H9 (cell line): ENCODE measurements at regions not wholly inside any gene's neighbourhood (a gene's known extent, or its start where the extent isn't known, plus 50 kb on each side); places are given as distances from the start of the nearest gene placed in this dataset.
A peak's percentile ranks its signal among the peaks of the same experiment; 100 is the strongest.

Experiments
- DNase-seq: peaks from one replicate; pipeline ENCODE4 v3.0.0-alpha.2; 2017
- H2AFZ ChIP-seq: one replicate; pipeline ENCODE4 v1.6.1; 2013; ENCODE audit warnings: mild to moderate bottlenecking, low read length, control low read depth, moderate library complexity
- H2AK5ac ChIP-seq: 2 replicates; pipeline ENCODE4 v1.6.1; 2013; ENCODE audit warnings: low read length, control low read depth, mixed read lengths; ENCODE audit not compliant: insufficient read length
- H2BK120ac ChIP-seq: one replicate; pipeline ENCODE4 v1.6.1; 2013; ENCODE audit warnings: low read depth, mild to moderate bottlenecking, low read length, control low read depth, inconsistent platforms; ENCODE audit not compliant: poor library complexity, severe bottlenecking
- H2BK12ac ChIP-seq: 2 replicates; pipeline ENCODE4 v1.6.1; 2013; ENCODE audit warnings: low read length, control low read depth, mixed read lengths, low read depth; ENCODE audit not compliant: insufficient read length
- H2BK15ac ChIP-seq: 2 replicates; pipeline ENCODE4 v1.6.1; 2013; ENCODE audit warnings: low read depth, low read length, control low read depth
- H2BK20ac ChIP-seq: one replicate; pipeline ENCODE4 v1.6.1; 2013; ENCODE audit warnings: low read depth, mild to moderate bottlenecking, low read length, control low read depth, inconsistent platforms; ENCODE audit not compliant: poor library complexity, severe bottlenecking
- H2BK5ac ChIP-seq: 2 replicates; pipeline ENCODE4 v1.6.1; 2013; ENCODE audit warnings: low read length, control low read depth, mixed read lengths; ENCODE audit not compliant: insufficient read length
- H3K14ac ChIP-seq: 2 replicates; pipeline ENCODE4 v1.6.1; 2013; ENCODE audit warnings: low read length, control low read depth; ENCODE audit not compliant: insufficient read depth
- H3K18ac ChIP-seq: 2 replicates; pipeline ENCODE4 v1.6.1; 2013; ENCODE audit warnings: low read depth, mild to moderate bottlenecking, mixed read lengths, low read length, control low read depth; ENCODE audit not compliant: insufficient read length
- H3K23ac ChIP-seq: 2 replicates; pipeline ENCODE4 v1.6.1; 2013; ENCODE audit warnings: low read length, control low read depth, mixed read lengths, low read depth; ENCODE audit not compliant: insufficient read length
- H3K23me2 ChIP-seq: 2 replicates; pipeline ENCODE4 v1.6.1; 2013; ENCODE audit warnings: low read depth, mild to moderate bottlenecking, mixed read lengths, low read length, control low read depth; ENCODE audit not compliant: insufficient read length, poor library complexity, severe bottlenecking
- H3K27ac ChIP-seq: 2 replicates; pipeline ENCODE4 v1.5.1; 2013; ENCODE audit warnings: low read length, control low read depth, mixed read lengths, low read depth; ENCODE audit not compliant: insufficient read length
- H3K27me3 ChIP-seq: 2 replicates; pipeline ENCODE4 v1.6.1; 2013; ENCODE audit warnings: low read length, control low read depth, inconsistent platforms; ENCODE audit not compliant: insufficient read depth
- H3K4ac ChIP-seq: 2 replicates; pipeline ENCODE4 v1.6.1; 2013; ENCODE audit warnings: low read depth, mild to moderate bottlenecking, control low read depth, inconsistent platforms, low read length, moderate library complexity
- H3K4me1 ChIP-seq: 2 replicates; pipeline ENCODE4 v1.6.1; 2013; ENCODE audit warnings: low read length, control low read depth, inconsistent platforms; ENCODE audit not compliant: insufficient read depth
- H3K4me2 ChIP-seq: 2 replicates; pipeline ENCODE4 v1.6.1; 2013; ENCODE audit warnings: low read length, control low read depth, mixed read lengths; ENCODE audit not compliant: insufficient read length, insufficient read depth
- H3K56ac ChIP-seq: 2 replicates; pipeline ENCODE4 v1.6.1; 2013; ENCODE audit warnings: low read depth, mild to moderate bottlenecking, mixed read lengths, low read length, control low read depth; ENCODE audit not compliant: insufficient read length
- H3K79me1 ChIP-seq: 2 replicates; pipeline ENCODE4 v1.6.1; 2013; ENCODE audit warnings: low read depth, mild to moderate bottlenecking, moderate library complexity, low read length, control low read depth, inconsistent platforms; ENCODE audit not compliant: insufficient read depth, poor library complexity, severe bottlenecking
- H3K79me2 ChIP-seq: 2 replicates; pipeline ENCODE4 v1.6.1; 2013; ENCODE audit warnings: low read length, control low read depth, inconsistent platforms; ENCODE audit not compliant: insufficient read depth
- H3K9ac ChIP-seq: 2 replicates; pipeline ENCODE4 v1.6.1; 2013; ENCODE audit warnings: low read length, control low read depth, mixed read lengths; ENCODE audit not compliant: insufficient read length; ENCODE audit errors: extremely low read depth
- H3K9me3 ChIP-seq: one replicate; pipeline ENCODE4 v1.6.1; 2013; ENCODE audit warnings: low read depth, low read length, inconsistent platforms; ENCODE audit not compliant: control insufficient read depth
- H3T11ph ChIP-seq: one replicate; pipeline ENCODE4 v1.6.1; 2013; ENCODE audit warnings: mild to moderate bottlenecking, low read length, control low read depth, inconsistent platforms
- H4K20me1 ChIP-seq: one replicate; pipeline ENCODE4 v1.6.1; 2013; ENCODE audit not compliant: control insufficient read depth, insufficient read length, insufficient read depth
- H4K5ac ChIP-seq: 2 replicates; pipeline ENCODE4 v1.6.1; 2013; ENCODE audit warnings: low read depth, mild to moderate bottlenecking, mixed read lengths, low read length, control low read depth; ENCODE audit not compliant: insufficient read length
- H4K8ac ChIP-seq: replicated peaks from 2 replicates; pipeline ENCODE4 v1.6.1; 2013; ENCODE audit warnings: low read length, control low read depth, mixed read lengths, low read depth; ENCODE audit not compliant: insufficient read length
- H4K91ac ChIP-seq: 2 replicates; pipeline ENCODE4 v1.6.1; 2013; ENCODE audit warnings: low read depth, mild to moderate bottlenecking, moderate library complexity, mixed read lengths, low read length, control low read depth; ENCODE audit not compliant: insufficient read length
- H3K27ac Mint-ChIP-seq, 3 experiments: 2 replicates in 2 of 3; 3 replicates in 1 of 3; pipeline ENCODE4 v1.8.0; 2020 to 2021; ENCODE audit warnings: mixed read lengths in 3 of 3, mild to moderate bottlenecking in 1 of 3, moderate library complexity in 1 of 3
- H3K27me3 Mint-ChIP-seq: 2 replicates; pipeline ENCODE4 v1.8.0; 2021; ENCODE audit warnings: low read depth, mild to moderate bottlenecking, moderate library complexity, mixed read lengths
- H3K36me3 Mint-ChIP-seq, 3 experiments: 2 replicates in 2 of 3; 3 replicates in 1 of 3; pipeline ENCODE4 v1.8.0; 2020 to 2021; ENCODE audit warnings: low read depth in 3 of 3, mixed read lengths in 3 of 3; ENCODE audit not compliant: insufficient read depth in 1 of 3
- H3K4me1 Mint-ChIP-seq, 2 experiments: 2 replicates each; pipeline ENCODE4 v1.8.0; 2020; ENCODE audit warnings: mixed read lengths in 2 of 2
- H3K4me3 Mint-ChIP-seq, 2 experiments: 2 replicates in 1 of 2; 3 replicates in 1 of 2; pipeline ENCODE4 v1.8.0; 2020 to 2021; ENCODE audit warnings: mild to moderate bottlenecking in 2 of 2, mixed read lengths in 2 of 2, moderate library complexity in 1 of 2
- H3K9me3 Mint-ChIP-seq, 2 experiments: 2 replicates in 1 of 2; 3 replicates in 1 of 2; pipeline ENCODE4 v1.8.0; 2020; ENCODE audit warnings: mild to moderate bottlenecking in 2 of 2, mixed read lengths in 2 of 2, moderate library complexity in 1 of 2
- CTCF ChIP-seq: fragments of 200-600 bp; sonication (generic); conservative IDR thresholded peaks from 3 replicates; pipeline ENCODE4 v1.8.0; 2021; ENCODE audit warnings: antibody characterized with exemption, mild to moderate bottlenecking
- WGBS: extraction: QIAGEN DNeasy Blood & Tissue Kit; methylation state at CpG from one replicate; pipeline ENCODE4 v1.1.7; 2013; ENCODE audit warnings: missing lambda C conversion rate, low lambda C conversion rate, mixed read lengths; ENCODE audit not compliant: insufficient read length; ENCODE audit errors: extremely low coverage; 5-methylcytosine and 5-hydroxymethylcytosine counted together

GRCh38 chr1:29703596-29704370, 467.5 kb downstream of the PTPRU start:
- Histone ChIP-seq H4K20me1 (no peaks in the 10 kb centered on the region), H3K27me3 (no peaks in the 10 kb centered on the region), H2BK120ac (no peak overlapping the region), H3K4me2 (no peak overlapping the region), H3K9me3 (no peaks in the 10 kb centered on the region), H4K5ac (no peak overlapping the region), H3K14ac (no peak overlapping the region; the same call in 1 of the 2 replicates), H3K56ac (no peak overlapping the region), H2AK5ac (no peak overlapping the region), H4K91ac (no peak overlapping the region), H3K79me2 (no peaks in the 10 kb centered on the region), H2BK12ac (no peak overlapping the region), H4K8ac (no peak overlapping the region), H3K9ac (no peak overlapping the region), H3K18ac (no peak overlapping the region), H3T11ph (no peak overlapping the region), H2BK5ac (no peak overlapping the region), H2BK15ac (no peak overlapping the region), H3K4ac (no peak overlapping the region), H3K23me2 (no peaks in the 10 kb centered on the region), H3K4me1 (no peaks in the 10 kb centered on the region), H3K27ac (no peak overlapping the region), H3K79me1 (no peaks in the 10 kb centered on the region), H2BK20ac (no peak overlapping the region), H2AFZ (no peak overlapping the region), H3K23ac (no peak overlapping the region)
- WGBS = no CpG with 5 or more reads among the region's 8 CpGs
- peaks cover 12% of the 10 kb centered on the region for H3K27me3 Mint-ChIP-seq
- H3K27ac Mint-ChIP-seq = peak overlapping the region in 1 of 3 experiments; percentile 16; a peak in 1 of 7 replicates
- H3K36me3 Mint-ChIP-seq = no peaks in the 10 kb centered on the region
- H3K9me3 Mint-ChIP-seq = no peaks in the 10 kb centered on the region; a peak in 1 of 5 replicates
- H3K4me1 Mint-ChIP-seq = peaks cover 19 to 34% of the 10 kb centered on the region in 2 experiments
- TF ChIP-seq CTCF = peak; percentile 78
- H3K4me3 Mint-ChIP-seq = no peak overlapping the region
- DNase-seq = peak; percentile 68
